Activated CD8-positive, alpha-beta memory T cell treated with anti-CD3 and anti-CD28 coated beads for 36 hours (primary cell): ENCODE measurements at regions not wholly inside any gene's neighbourhood (a gene's known extent, or its start where the extent isn't known, plus 50 kb on each side); places are given as distances from the start of the nearest gene placed in this dataset.
"Not testable (repeated sequence)": the region's sequence is repeated elsewhere in the genome, so short reads cannot be mapped to it uniquely, and the experiment has no call there.

Experiments used
- CTCF ChIA-PET: fragments of 350-600 bp; sonication (Branson Sonifier 250); formaldehyde crosslinking; loops from one replicate; lab custom pipeline; 2021; ENCODE audit warnings: antibody characterized with exemption; lab: Charles Lee
- POLR2A ChIA-PET: fragments of 350-600 bp; sonication (Branson Sonifier 250); formaldehyde crosslinking; loops from one replicate; lab custom pipeline; 2021; ENCODE audit warnings: antibody characterized with exemption; lab: Charles Lee

- POLR2A ChIA-PET, CTCF ChIA-PET: not testable (repeated sequence)
Observed at GRCh38 chr10:22828712-22829111, 99.1 kb upstream of the ARMC3 start.

GRCh38 chr10:22825841-22826240, 102.0 kb upstream of the ARMC3 start:
- ChIA-PET POLR2A (no interaction called here), CTCF (no interaction called here)

GRCh38 chr10:22824984-22825383, 102.9 kb upstream of the ARMC3 start:
- ChIA-PET CTCF (no interaction called here), POLR2A (no interaction called here)

- ChIA-PET CTCF (no interaction called here), POLR2A (no interaction called here)
Observed at GRCh38 chr10:22824520-22824919, 103.3 kb upstream of the ARMC3 start.

- ChIA-PET CTCF (no interaction called here), POLR2A (no interaction called here)
Observed at GRCh38 chr10:22823109-22823508, 104.7 kb upstream of the ARMC3 start.

GRCh38 chr10:22821921-22822320, 105.9 kb upstream of the ARMC3 start:
- POLR2A ChIA-PET, CTCF ChIA-PET: not testable (repeated sequence)

GRCh38 chr10:22821501-22821900, 106.4 kb upstream of the ARMC3 start:
- ChIA-PET POLR2A (no interaction called here), CTCF (no interaction called here)

GRCh38 chr10:22816298-22816653, 101.9 kb upstream of the PIP4K2A start:
- CTCF ChIA-PET = no interaction called here
- POLR2A ChIA-PET = no interaction called here

- CTCF ChIA-PET = interaction anchor here (0.6 kb wide), 1 partner anchor 28 kb away, joined by 3 read pairs; no protein-coding TSS in a partner anchor
- POLR2A ChIA-PET = no interaction called here
Observed at GRCh38 chr10:22810643-22811465, 96.5 kb upstream of the PIP4K2A start.

GRCh38 chr10:22807238-22807637, 92.9 kb upstream of the PIP4K2A start:
- ChIA-PET CTCF (no interaction called here), POLR2A (no interaction called here)

GRCh38 chr10:22805304-22805703, 90.9 kb upstream of the PIP4K2A start:
- CTCF ChIA-PET = no interaction called here
- POLR2A ChIA-PET = no interaction called here

- ChIA-PET POLR2A (no interaction called here), CTCF (no interaction called here)
Observed at GRCh38 chr10:22803261-22803885, 89.0 kb upstream of the PIP4K2A start.

GRCh38 chr10:22801785-22802184, 87.4 kb upstream of the PIP4K2A start:
- CTCF ChIA-PET = no interaction called here

GRCh38 chr10:22797796-22798195, 83.4 kb upstream of the PIP4K2A start:
- POLR2A ChIA-PET, CTCF ChIA-PET: not testable (repeated sequence)

More at GRCh38 chr10:22801785-22802184, 87.4 kb upstream of the PIP4K2A start:
- POLR2A ChIA-PET = no interaction called here

GRCh38 chr10:22795546-22795945, 81.2 kb upstream of the PIP4K2A start:
- ChIA-PET CTCF (no interaction called here), POLR2A (no interaction called here)

GRCh38 chr10:22792161-22792560, 77.8 kb upstream of the PIP4K2A start:
- ChIA-PET POLR2A (no interaction called here), CTCF (no interaction called here)

- ChIA-PET POLR2A (no interaction called here), CTCF (no interaction called here)
Observed at GRCh38 chr10:22791665-22792064, 77.3 kb upstream of the PIP4K2A start.

- CTCF ChIA-PET = no interaction called here
- POLR2A ChIA-PET = no interaction called here
Observed at GRCh38 chr10:22784668-22785067, 70.3 kb upstream of the PIP4K2A start.

GRCh38 chr10:22783807-22784206, 69.4 kb upstream of the PIP4K2A start:
- ChIA-PET POLR2A (no interaction called here), CTCF (no interaction called here)

GRCh38 chr10:22780474-22780885, 66.1 kb upstream of the PIP4K2A start:
- CTCF ChIA-PET = interaction anchor here (1.4 kb wide), 1 partner anchor 11 kb away, joined by 3 read pairs; no protein-coding TSS in a partner anchor
- POLR2A ChIA-PET = no interaction called here
